Stimulated activated CD8-positive, alpha-beta memory T cell treated with anti-CD3 and anti-CD28 coated beads, Interleukin-15, amount 100 ng/mL, for 4 hours (primary cell): ENCODE measurements at regions not wholly inside any gene's neighbourhood (a gene's known extent, or its start where the extent isn't known, plus 50 kb on each side); places are given as distances from the start of the nearest gene placed in this dataset.

Source experiments
- DNase-seq, 2 donors: peaks; one replicate each; pipeline ENCODE4 v3.0.0-alpha.2; 2020; ENCODE audit warnings: low read depth in 2 of 2

GRCh38 chr13:106688940-106689339 is 121.0 kb upstream of the ARGLU1 start:
- no peak for DNase-seq

GRCh38 chr13:106686163-106686562 is 118.2 kb upstream of the ARGLU1 start:
- DNase-seq, result no peak

GRCh38 chr13:106685143-106685542 is 117.2 kb upstream of the ARGLU1 start:
- no peak for DNase-seq

- DNase-seq, result no peak
Measured at GRCh38 chr13:106683918-106684317, 116.0 kb upstream of the ARGLU1 start.

- DNase-seq, result no peak
Measured at GRCh38 chr13:106683179-106683578, 115.2 kb upstream of the ARGLU1 start.

- DNase-seq, result no peak
Measured at GRCh38 chr13:106681997-106682396, 114.1 kb upstream of the ARGLU1 start.

- DNase-seq, result no peak
Measured at GRCh38 chr13:106681536-106681935, 113.6 kb upstream of the ARGLU1 start.

GRCh38 chr13:106680796-106681472 is 113.0 kb upstream of the ARGLU1 start:
- no peak for DNase-seq

GRCh38 chr13:106678646-106679418 is 110.9 kb upstream of the ARGLU1 start:
- no peak for DNase-seq

- no peak for DNase-seq
Measured at GRCh38 chr13:106675311-106675710, 107.4 kb upstream of the ARGLU1 start.

GRCh38 chr13:106660746-106661625 is 93.0 kb upstream of the ARGLU1 start:
- no peak for DNase-seq

GRCh38 chr13:106657104-106657503 is 89.2 kb upstream of the ARGLU1 start:
- DNase-seq, result no peak

GRCh38 chr13:106656186-106656585 is 88.2 kb upstream of the ARGLU1 start:
- DNase-seq, result no peak

- no peak for DNase-seq
Measured at GRCh38 chr13:106651442-106651841, 83.5 kb upstream of the ARGLU1 start.

GRCh38 chr13:106650690-106651205 is 82.8 kb upstream of the ARGLU1 start:
- DNase-seq, result no peak

GRCh38 chr13:106649495-106649894 is 81.6 kb upstream of the ARGLU1 start:
- no peak for DNase-seq

GRCh38 chr13:106640515-106640914 is 72.6 kb upstream of the ARGLU1 start:
- DNase-seq, result no peak

GRCh38 chr13:106637519-106637918 is 69.6 kb upstream of the ARGLU1 start:
- DNase-seq, result no peak

GRCh38 chr13:106636492-106636891 is 68.6 kb upstream of the ARGLU1 start:
- DNase-seq, result no peak

GRCh38 chr13:106635616-106636015 is 67.7 kb upstream of the ARGLU1 start:
- DNase-seq, result no peak

GRCh38 chr13:106633321-106633720 is 65.4 kb upstream of the ARGLU1 start:
- no peak for DNase-seq

- DNase-seq, result no peak
Measured at GRCh38 chr13:106630650-106631049, 62.7 kb upstream of the ARGLU1 start.
